Motor neuron (in vitro differentiated cells): ENCODE measurements at regions not wholly inside any gene's neighbourhood (a gene's known extent, or its start where the extent isn't known, plus 50 kb on each side); places are given as distances from the start of the nearest gene placed in this dataset.

Experiments used
- ATAC-seq, 8 experiments: fragments of 200-7000 bp; cut with Tn5 transposase; replicated peaks in 6 of 8; 2 replicates each; pipeline ENCODE4 v1.8.0; 2021; ENCODE audit warnings: mild to moderate bottlenecking in 8 of 8, moderate library complexity in 8 of 8
- H3K27ac ChIP-seq, 2 donors: fragments of 250-450 bp; sonication (Bioruptor Pico); 2 replicates each; pipeline ENCODE4 v1.9.0; 2021; ENCODE audit warnings: antibody characterized with exemption in 2 of 2, mild to moderate bottlenecking in 2 of 2, moderate library complexity in 1 of 2
- H3K4me1 ChIP-seq, 2 donors: fragments of 250-450 bp; sonication (Bioruptor Pico); replicated peaks in 1 of 2; 2 replicates each; pipeline ENCODE4 v1.6.1; 2021; ENCODE audit warnings: antibody characterized with exemption in 2 of 2, mild to moderate bottlenecking in 2 of 2, moderate library complexity in 1 of 2
- H3K4me3 ChIP-seq, 5 donors: fragments of 250-450 bp; sonication (Bioruptor Pico); 2 replicates each; pipeline ENCODE4 v1.9.0; 2021; ENCODE audit warnings: antibody characterized with exemption in 5 of 5, mild to moderate bottlenecking in 5 of 5, moderate library complexity in 4 of 5
- WGBS, 10 experiments: fragments of 450-650 bp; shearing (Covaris generic); methylation state at CpG; one replicate each; pipeline ENCODE4 v1.0.0; 2022; 5-methylcytosine and 5-hydroxymethylcytosine counted together
- in situ Hi-C, 9 experiments: fragments of 400-800 bp; cut with MboI; loops; one replicate each; pipeline ENCODE4 v1.15.0; 2021; ENCODE audit warnings: low sequenced_read_pairs in 9 of 9, low pct_unique_long_range_greater_than_20kb in 2 of 9; ENCODE audit not compliant: unreplicated experiment in 9 of 9

GRCh38 chr18:70496353-70497294, 207.8 kb downstream of the SOCS6 start:
- ATAC-seq: peak in 4 of 8 experiments; percentile 29 to 61 (median 58)
- Histone ChIP-seq H3K4me1 (peaks cover 7 to 9% of the 10 kb centered on the region in 2 donors), H3K4me3 (no peak overlapping the region), H3K27ac (no peak overlapping the region)
- WGBS, 10 experiments: 0 to 88% (median 66%) methylated on average over 1 to 8 of the region's 8 CpGs; no CpG with 5 or more reads in 1 of the 10 experiments
- in situ Hi-C loops: no loop called here

GRCh38 chr18:70494524-70494923, 205.7 kb downstream of the SOCS6 start:
- WGBS, 10 experiments: 40% methylated on average over 2 of the region's 2 CpGs; no CpG with 5 or more reads in 9 of the 10 experiments
- in situ Hi-C loops: no loop called here
- Histone ChIP-seq H3K27ac (no peak overlapping the region), H3K4me1 (peaks cover 7 to 9% of the 10 kb centered on the region in 2 donors), H3K4me3 (no peak overlapping the region)
- ATAC-seq: no peak

- Histone ChIP-seq H3K4me3 (no peak overlapping the region), H3K27ac (no peak overlapping the region), H3K4me1 (peaks cover 7 to 9% of the 10 kb centered on the region in 2 donors)
- 0 to 100% (median 37%) methylated on average over 1 to 5 of the region's 9 CpGs; no CpG with 5 or more reads in 4 of the 10 experiments for WGBS, 10 experiments
- ATAC-seq: peak in 1 of 8 experiments; percentile 26
- in situ Hi-C loops: no loop called here
Observed at GRCh38 chr18:70493461-70493860, 204.6 kb downstream of the SOCS6 start.

- H3K4me1 ChIP-seq: peaks cover 6 to 7% of the 10 kb centered on the region in 2 donors
- peak in 4 of 8 experiments; percentile 53 to 73 (median 66) for ATAC-seq
- in situ Hi-C loops: no loop called here
- 0 to 89% (median 43%) methylated on average over 2 to 4 of the region's 4 CpGs; no CpG with 5 or more reads in 1 of the 10 experiments for WGBS, 10 experiments
- no peak overlapping the region for H3K27ac ChIP-seq
- no peak overlapping the region for H3K4me3 ChIP-seq
Observed at GRCh38 chr18:70491734-70492348, 203.0 kb downstream of the SOCS6 start.

DNA sequence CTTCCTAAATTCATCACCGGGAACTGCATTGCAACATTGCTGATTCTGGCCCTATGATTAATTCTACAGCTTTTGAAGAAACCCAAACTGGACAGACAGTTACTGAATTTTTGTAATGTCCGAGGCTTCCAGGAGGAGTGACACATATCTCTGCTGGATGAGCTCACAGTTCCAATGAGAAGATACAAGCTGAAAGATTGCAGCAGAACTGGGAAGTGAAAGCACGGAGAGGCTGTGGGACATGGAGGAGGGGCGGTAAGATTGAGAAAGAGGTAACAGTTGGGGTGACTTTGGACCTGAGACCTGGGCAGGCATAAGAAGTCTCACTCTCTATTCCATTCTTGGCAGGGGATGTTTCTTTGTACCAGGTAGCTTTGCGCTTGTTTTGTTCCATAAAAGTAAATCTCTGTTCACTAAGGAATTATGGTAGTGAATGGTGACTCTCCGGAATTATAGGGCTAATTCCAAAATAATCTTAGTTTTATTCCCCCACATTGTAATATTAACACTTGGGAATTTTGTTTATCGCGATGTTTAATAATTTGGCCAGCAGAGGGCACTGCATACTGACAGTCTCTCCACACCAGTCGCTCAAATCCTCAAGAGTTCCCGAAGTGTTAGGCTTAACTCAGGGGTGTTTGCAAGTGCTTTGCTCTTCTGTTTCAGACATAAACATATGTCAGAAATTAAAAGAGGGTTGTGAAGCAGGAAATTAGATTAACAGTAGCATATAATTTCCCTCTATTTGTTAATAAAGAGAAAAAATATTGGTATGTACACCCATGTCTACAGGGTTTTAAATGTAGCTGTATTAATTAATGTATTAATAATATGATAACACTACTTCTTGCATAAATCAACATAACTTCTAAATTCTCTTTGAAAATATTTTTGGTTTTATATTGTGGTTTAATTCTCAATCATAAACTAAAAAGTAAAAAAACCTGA, 201.4 kb downstream of the SOCS6 start:
- 0 to 67% (median 13%) methylated on average over 1 to 10 of the region's 10 CpGs for WGBS, 10 experiments
- H3K27ac ChIP-seq: no peak overlapping the region
- ATAC-seq: peak in 6 of 8 experiments; percentile 46 to 81 (median 55)
- in situ Hi-C loops: no loop called here
- H3K4me1 ChIP-seq: no peaks in the 10 kb centered on the region
- no peak overlapping the region for H3K4me3 ChIP-seq

DNA sequence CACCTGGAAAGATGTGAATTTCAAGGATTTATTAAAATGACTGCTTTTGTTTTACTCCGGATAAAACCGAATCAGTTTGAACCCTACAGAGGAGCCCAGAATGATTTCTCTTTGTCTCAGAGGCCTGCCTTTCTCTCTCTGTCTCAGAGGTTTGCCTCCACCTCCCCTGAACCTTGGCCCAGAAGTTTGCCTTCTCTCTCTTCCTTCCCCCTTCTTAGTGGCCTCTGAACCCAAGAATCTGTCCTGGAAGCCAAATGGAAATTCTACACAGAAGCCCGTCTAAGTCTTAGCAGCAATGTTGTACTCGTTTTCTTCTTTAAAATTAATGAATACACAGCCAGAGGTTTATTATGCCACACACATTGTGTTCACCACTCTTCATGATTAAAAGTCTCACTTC, 200.7 kb downstream of the SOCS6 start:
- no peak for ATAC-seq
- 9 to 60% (median 40%) methylated on average over 2 to 4 of the region's 4 CpGs for WGBS, 10 experiments
- H3K4me3 ChIP-seq: no peak overlapping the region
- no peak overlapping the region for H3K27ac ChIP-seq
- H3K4me1 ChIP-seq: no peaks in the 10 kb centered on the region
- in situ Hi-C loops: no loop called here

GRCh38 chr18:70469916-70470315, 181.1 kb downstream of the SOCS6 start:
- in situ Hi-C loops: no loop called here
- Histone ChIP-seq H3K4me1 (no peaks in the 10 kb centered on the region), H3K27ac (no peak overlapping the region), H3K4me3 (no peak overlapping the region)
- peak in 1 of 8 experiments; percentile 20 for ATAC-seq
- 23 to 100% (median 80%) methylated on average over 1 to 4 of the region's 5 CpGs; no CpG with 5 or more reads in 4 of the 10 experiments for WGBS, 10 experiments

- H3K27ac ChIP-seq: no peak overlapping the region
Observed at GRCh38 chr18:70468861-70469547, 180.2 kb downstream of the SOCS6 start.

DNA sequence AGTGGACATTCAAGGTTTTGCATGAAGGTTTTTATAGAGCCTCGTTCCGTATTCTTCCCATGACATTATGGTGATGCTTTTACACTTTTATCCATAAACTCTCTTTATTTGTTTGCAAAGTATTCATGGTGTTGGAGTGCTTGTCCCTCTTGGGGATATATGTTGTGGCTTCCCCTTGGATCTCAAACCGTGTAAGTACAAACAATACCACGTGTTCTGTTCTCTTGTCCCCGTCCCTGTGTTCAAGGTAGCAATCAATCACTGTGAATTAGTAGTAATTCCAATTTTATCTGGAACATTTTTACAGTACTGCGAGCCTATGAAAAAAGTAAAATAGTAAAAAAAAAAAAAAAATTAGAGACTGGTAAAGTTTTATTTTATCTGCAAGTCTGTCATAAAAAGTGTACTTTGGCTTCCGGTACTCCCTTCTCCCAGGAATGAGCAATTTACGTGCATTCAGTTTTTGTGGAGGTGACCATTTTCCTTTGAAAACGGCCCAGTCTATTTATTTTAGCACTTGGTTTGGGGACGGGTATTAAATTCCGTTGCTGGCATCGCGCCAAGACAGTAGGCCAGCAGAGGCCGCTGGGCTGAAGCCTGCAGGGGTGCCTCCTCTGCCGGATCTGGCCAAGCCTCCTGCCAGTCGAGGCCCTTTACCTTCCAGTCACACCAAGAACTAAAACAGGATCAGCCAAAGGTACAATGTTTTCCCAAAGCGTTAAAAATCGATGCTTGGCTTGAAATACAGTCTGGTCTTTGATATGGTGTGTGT, 175.7 kb downstream of the SOCS6 start:
- in situ Hi-C loops: no loop called here
- 0 to 63% (median 33%) methylated on average over 2 to 18 of the region's 18 CpGs for WGBS, 10 experiments
- Histone ChIP-seq H3K4me3 (peak overlapping the region; percentile 13 to 23 (median 20)), H3K4me1 (no peaks in the 10 kb centered on the region), H3K27ac (peak overlapping the region in 1 of 2 donors; percentile 7)
- peak; percentile 76 to 89 (median 80) for ATAC-seq

More at GRCh38 chr18:70468861-70469547, 180.2 kb downstream of the SOCS6 start:
- no peak for ATAC-seq
- Histone ChIP-seq H3K4me1 (no peaks in the 10 kb centered on the region), H3K4me3 (no peak overlapping the region)
- in situ Hi-C loops: no loop called here
- WGBS, 10 experiments: 0 to 84% (median 47%) methylated on average over 1 to 5 of the region's 5 CpGs; no CpG with 5 or more reads in 3 of the 10 experiments

DNA sequence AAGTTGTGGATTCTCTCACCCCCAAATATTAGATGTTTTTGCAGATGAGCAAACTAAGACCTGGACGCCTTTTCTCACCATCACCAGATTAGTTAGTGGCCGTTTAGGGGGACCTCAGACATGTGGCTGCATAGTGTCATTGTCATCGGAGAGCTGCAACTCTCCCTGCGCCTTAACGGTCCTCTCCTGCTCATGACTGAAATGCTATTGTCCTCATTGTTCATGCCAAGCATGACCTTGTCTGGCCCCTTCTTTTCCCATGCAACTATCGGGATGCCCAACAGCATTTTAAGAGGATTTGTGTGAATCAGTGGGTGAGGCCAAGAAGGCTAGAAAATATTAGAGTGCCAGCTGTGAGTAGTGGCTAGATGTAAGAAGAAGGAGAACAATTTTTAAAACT, 174.2 kb downstream of the SOCS6 start:
- H3K4me3 ChIP-seq: no peak overlapping the region
- no peaks in the 10 kb centered on the region for H3K4me1 ChIP-seq
- no peak for ATAC-seq
- 40 to 100% (median 71%) methylated on average over 1 to 6 of the region's 6 CpGs; no CpG with 5 or more reads in 3 of the 10 experiments for WGBS, 10 experiments
- in situ Hi-C loops: no loop called here
- H3K27ac ChIP-seq: no peak overlapping the region

DNA sequence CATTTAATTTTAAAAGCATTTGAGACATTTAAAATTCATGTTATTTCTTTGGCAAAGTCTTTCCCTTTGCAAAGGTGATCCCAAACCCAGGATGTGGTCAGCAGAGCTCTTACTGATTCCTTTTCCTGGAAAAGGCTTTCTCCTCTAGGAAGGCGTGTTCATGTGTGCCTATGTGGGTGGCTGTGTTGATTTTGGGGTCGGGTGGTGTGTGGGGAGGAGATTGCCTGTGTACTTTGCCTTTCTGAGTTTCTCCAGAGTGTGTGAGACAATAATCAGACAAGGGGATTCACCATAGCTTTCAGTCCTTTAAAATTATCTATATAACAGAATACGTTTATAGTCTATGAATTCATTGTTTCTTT, 173.2 kb downstream of the SOCS6 start:
- 29 to 100% (median 64%) methylated on average over 1 to 3 of the region's 3 CpGs; no CpG with 5 or more reads in 2 of the 10 experiments for WGBS, 10 experiments
- Histone ChIP-seq H3K4me1 (no peaks in the 10 kb centered on the region), H3K27ac (no peak overlapping the region), H3K4me3 (no peak overlapping the region)
- in situ Hi-C loops: no loop called here
- no peak for ATAC-seq
